ENCODE measurements at regions not wholly inside any gene's neighbourhood (a gene's known extent, or its start where the extent isn't known, plus 50 kb on each side); places are given as distances from the start of the nearest gene placed in this dataset.

DNA sequence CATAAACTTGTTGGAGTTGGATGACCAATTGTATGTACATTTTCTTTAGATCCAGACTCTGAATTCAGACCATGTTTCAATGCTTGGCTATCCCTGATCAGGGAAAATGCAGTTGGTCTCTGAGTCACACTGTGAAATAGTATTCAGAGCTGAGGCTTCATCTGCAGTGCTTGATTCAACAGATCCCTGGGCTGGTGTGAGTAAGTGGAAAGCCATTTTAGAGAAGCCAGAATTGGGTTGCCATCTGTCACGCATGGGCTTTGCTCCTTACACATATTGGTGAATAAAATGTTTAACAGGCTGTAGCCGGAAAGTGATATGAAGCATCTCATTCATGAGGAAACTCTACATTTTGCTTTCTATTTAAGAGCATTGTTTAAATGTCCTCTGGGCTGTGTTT is 50.0 kb upstream of the ACYP2 start:
- DNase-seq (ENCODE audit: low read depth, low spot score): peak; percentile 91
- TF ChIP-seq CTCF (IDR thresholded peaks at IDR 0.05; ENCODE audit: low read depth, low read length): no peak
- in situ Hi-C loops (cut with HindIII; ENCODE audit: low sequenced_read_pairs): no loop called here
- H3K4me3 ChIP-seq (ENCODE audit: low read depth, low read length): no peak overlapping the region

DNA sequence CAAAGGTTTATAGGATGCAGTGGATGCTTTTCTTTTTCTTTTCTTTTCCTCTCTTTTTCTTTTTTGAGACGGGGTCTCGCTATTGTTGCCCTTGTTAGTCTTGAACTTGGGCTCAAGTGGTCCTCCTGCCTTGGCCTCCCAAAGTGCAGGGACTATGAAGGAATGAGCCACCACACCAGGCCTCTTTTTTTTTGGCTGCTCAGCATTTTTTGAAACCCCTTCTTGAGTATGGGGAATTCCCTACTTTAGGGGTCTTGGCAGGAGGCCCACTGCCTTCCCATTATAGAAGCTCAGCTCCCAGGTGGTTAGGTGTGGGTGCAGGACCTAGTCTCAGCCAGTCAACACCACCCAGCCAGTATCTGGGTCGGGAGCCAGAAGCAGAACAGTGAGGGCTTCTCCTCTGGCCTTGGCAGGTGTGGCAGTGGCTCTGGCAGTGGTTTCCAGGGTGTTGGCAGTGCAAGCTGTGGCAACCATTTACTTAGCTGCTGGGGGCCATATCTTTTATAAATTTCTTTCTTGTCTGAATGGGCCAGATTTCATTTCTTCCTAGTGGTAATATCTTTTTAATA is 51.4 kb upstream of the ACYP2 start:
- no peak for DNase-seq (ENCODE audit: low read depth, low spot score)
- in situ Hi-C loops (cut with HindIII; ENCODE audit: low sequenced_read_pairs): no loop called here
- no peak overlapping the region for H3K4me3 ChIP-seq (ENCODE audit: low read depth, low read length)
- no peak for TF ChIP-seq CTCF (IDR thresholded peaks at IDR 0.05; ENCODE audit: low read depth, low read length)

DNA sequence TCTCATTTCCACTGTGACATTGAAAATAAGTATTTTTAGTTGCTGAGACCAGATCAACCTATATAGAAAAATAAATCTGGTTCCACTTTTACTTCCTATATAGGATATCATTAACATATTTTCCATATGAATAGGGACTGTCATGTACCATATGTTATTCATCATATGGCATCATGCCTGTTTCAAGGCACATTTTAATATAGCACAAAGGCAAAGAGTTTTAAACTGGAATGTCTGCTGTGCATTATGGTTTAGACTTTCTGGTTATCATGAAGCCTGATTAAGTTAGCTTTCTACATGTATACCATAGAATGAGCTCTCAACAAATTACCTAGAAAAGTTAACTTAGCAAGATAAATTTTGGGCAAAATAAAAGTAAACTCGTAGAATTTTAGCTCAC is 53.0 kb upstream of the ACYP2 start:
- TF ChIP-seq CTCF (IDR thresholded peaks at IDR 0.05; ENCODE audit: low read depth, low read length): no peak
- in situ Hi-C loops (cut with HindIII; ENCODE audit: low sequenced_read_pairs): no loop called here
- no peak for DNase-seq (ENCODE audit: low read depth, low spot score)
- H3K4me3 ChIP-seq (ENCODE audit: low read depth, low read length): no peak overlapping the region

DNA sequence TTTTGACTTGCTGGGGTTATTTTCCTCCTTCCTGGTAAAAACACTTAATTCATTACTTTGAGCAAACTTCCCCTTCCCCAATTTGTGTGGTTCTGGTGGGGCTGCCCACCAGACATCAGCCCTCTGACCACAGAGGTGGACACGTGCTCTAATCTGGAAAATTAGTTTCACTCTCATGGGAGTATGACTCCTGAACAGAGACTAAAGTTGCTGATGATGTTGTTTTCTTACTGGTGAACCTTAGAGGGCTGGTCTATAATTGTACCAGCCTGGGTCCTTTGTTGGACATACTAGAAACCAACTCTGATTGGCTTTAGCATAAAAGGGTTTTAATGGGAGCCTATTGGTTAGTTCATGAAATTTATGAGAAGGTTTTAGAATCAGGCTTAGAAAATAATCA is 54.1 kb upstream of the ACYP2 start:
- no peak for DNase-seq (ENCODE audit: low read depth, low spot score)
- TF ChIP-seq CTCF (IDR thresholded peaks at IDR 0.05; ENCODE audit: low read depth, low read length): no peak
- in situ Hi-C loops (cut with HindIII; ENCODE audit: low sequenced_read_pairs): no loop called here
- no peak overlapping the region for H3K4me3 ChIP-seq (ENCODE audit: low read depth, low read length)

GRCh38 chr2:54059986-54060385 is 55.4 kb upstream of the ACYP2 start:
- DNase-seq (ENCODE audit: low read depth, low spot score): no peak
- in situ Hi-C loops (cut with HindIII; ENCODE audit: low sequenced_read_pairs): no loop called here
- H3K4me3 ChIP-seq (ENCODE audit: low read depth, low read length): no peak overlapping the region
- no peak for TF ChIP-seq CTCF (IDR thresholded peaks at IDR 0.05; ENCODE audit: low read depth, low read length)

DNA sequence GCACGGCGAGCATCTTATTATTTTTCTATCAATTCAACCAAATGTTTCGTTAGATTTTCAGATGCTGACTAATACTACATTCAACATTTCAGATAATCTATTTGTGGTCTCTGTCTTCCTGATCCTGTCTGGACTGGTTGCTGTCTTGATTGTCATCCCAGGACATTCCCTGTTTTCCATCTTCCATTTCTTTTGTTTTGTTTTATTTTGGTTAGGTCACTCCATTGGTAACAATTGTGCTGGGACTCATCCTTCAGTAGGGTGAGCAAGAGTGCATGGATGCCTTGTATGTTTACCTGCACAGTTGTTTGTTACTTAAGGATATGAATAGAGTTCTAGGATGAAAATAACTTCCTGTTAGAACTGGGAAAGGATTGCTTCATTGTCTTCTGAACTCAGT is 55.9 kb upstream of the ACYP2 start:
- in situ Hi-C loops (cut with HindIII; ENCODE audit: low sequenced_read_pairs): no loop called here
- H3K4me3 ChIP-seq (ENCODE audit: low read depth, low read length): no peak overlapping the region
- DNase-seq (ENCODE audit: low read depth, low spot score): no peak
- TF ChIP-seq CTCF (IDR thresholded peaks at IDR 0.05; ENCODE audit: low read depth, low read length): no peak

DNA sequence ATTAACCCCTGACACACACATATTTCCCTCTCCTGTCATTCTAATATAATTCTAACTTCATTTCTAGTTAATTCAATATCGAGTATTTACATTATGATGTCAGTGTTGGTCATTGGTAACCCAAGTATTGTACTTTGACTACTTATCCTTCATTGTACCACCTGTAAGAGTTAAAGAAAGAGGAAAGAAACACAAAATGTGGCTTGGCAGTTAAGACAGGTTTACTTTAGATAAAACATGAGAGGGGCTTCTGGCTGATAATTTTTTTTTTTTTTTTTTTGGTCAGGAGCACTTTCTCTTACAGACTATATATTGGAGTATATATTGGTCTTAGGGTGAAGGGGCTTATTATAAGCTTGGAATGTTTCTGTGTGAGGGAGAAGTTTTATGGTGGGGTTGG is 57.0 kb upstream of the ACYP2 start:
- no peak for TF ChIP-seq CTCF (IDR thresholded peaks at IDR 0.05; ENCODE audit: low read depth, low read length)
- in situ Hi-C loops (cut with HindIII; ENCODE audit: low sequenced_read_pairs): no loop called here
- no peak overlapping the region for H3K4me3 ChIP-seq (ENCODE audit: low read depth, low read length)
- no peak for DNase-seq (ENCODE audit: low read depth, low spot score)

All from astrocyte of the spinal cord (primary cell).